ENCODE measurements at regions not wholly inside any gene's neighbourhood (a gene's known extent, or its start where the extent isn't known, plus 50 kb on each side); places are given as distances from the start of the nearest gene placed in this dataset.

GRCh38 chr2:3116371-3116770 lies 261.2 kb downstream of the EIPR1 start:
- TF ChIP-seq CTCF (IDR thresholded peaks at IDR 0.05; ENCODE audit: poor library complexity), result no peak
- TF ChIP-seq EZH2phosphoT487 (IDR thresholded peaks at IDR 0.05; ENCODE audit: low read depth, severe bottlenecking, unreplicated experiment), result no peak
